ENCODE measurements at regions not wholly inside any gene's neighbourhood (a gene's known extent, or its start where the extent isn't known, plus 50 kb on each side); places are given as distances from the start of the nearest gene placed in this dataset.
"Not testable (repeated sequence)": the region's sequence is repeated elsewhere in the genome, so short reads cannot be mapped to it uniquely, and the experiment has no call there.

- Histone ChIP-seq H3K4me1 (ENCODE audit: control insufficient read depth in 5 of 5, insufficient read depth in 5 of 5, low read length in 5 of 5) (no peaks in the 10 kb centered on the region), H3K9me3 (ENCODE audit: control insufficient read depth in 5 of 5, low read length in 5 of 5) (peaks cover 0 to 18% (median 3%) of the 10 kb centered on the region in 5 donors), H3K27me3 (ENCODE audit: control insufficient read depth in 5 of 5, insufficient read depth in 4 of 5, low read length in 5 of 5) (no peaks in the 10 kb centered on the region), H3K9ac (ENCODE audit: low read length in 5 of 5) (no peak overlapping the region), H3K36me3 (ENCODE audit: control insufficient read depth in 5 of 5, insufficient read depth in 5 of 5, low read length in 5 of 5) (no peaks in the 10 kb centered on the region), H3K4me3 (ENCODE audit: low read depth in 1 of 5, low read length in 5 of 5) (no peak overlapping the region), H3K27ac (ENCODE audit: low read depth, low read length) (no peak overlapping the region)
Measured at GRCh38 chr6:8639928-8640649, 204.7 kb upstream of the SLC35B3 start.

DNA sequence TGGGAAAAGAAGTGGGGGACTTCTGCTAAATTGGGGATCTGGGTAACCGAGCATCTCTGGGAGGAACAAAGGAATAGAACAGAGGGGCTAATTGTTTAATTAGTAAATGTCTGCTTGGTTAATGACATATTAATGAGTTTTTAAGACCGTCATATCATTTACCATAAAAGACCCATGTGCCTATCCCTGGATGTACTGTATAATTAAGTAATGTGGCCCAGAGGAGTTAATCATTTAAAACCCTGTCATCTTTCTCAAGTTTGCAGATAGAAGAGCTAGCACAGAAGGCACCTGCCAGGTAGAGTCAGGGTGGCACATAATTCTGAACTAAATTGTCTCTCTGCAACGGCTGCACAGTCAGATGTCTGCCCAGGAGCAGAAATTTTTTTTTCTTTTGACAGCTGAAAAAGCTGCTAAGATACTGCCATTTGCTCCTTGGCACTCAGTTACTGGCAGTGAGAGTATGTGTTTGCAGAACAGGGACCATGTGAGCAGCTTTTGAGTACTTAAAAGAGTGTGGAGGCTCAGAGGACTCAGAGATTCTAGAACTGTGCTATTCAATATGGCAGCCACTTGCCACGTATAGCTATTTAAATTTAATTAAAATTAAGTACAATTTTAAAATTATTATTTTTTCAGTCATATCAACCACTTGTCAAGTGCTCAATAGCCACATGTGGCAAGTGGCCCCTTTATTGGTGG, 202.7 kb upstream of the SLC35B3 start:
- Histone ChIP-seq H3K4me3 (ENCODE audit: low read depth in 1 of 5, low read length in 5 of 5) (no peak overlapping the region), H3K36me3 (ENCODE audit: control insufficient read depth in 5 of 5, insufficient read depth in 5 of 5, low read length in 5 of 5) (no peaks in the 10 kb centered on the region), H3K27ac (ENCODE audit: low read depth, low read length) (no peak overlapping the region), H3K9ac (ENCODE audit: low read length in 5 of 5) (no peak overlapping the region), H3K27me3 (ENCODE audit: control insufficient read depth in 5 of 5, insufficient read depth in 4 of 5, low read length in 5 of 5) (no peaks in the 10 kb centered on the region), H3K4me1 (ENCODE audit: control insufficient read depth in 5 of 5, insufficient read depth in 5 of 5, low read length in 5 of 5) (peaks cover 0 to 8% (median 0%) of the 10 kb centered on the region in 5 donors), H3K9me3 (ENCODE audit: control insufficient read depth in 5 of 5, low read length in 5 of 5) (peaks cover 0 to 5% (median 0%) of the 10 kb centered on the region in 5 donors)

DNA sequence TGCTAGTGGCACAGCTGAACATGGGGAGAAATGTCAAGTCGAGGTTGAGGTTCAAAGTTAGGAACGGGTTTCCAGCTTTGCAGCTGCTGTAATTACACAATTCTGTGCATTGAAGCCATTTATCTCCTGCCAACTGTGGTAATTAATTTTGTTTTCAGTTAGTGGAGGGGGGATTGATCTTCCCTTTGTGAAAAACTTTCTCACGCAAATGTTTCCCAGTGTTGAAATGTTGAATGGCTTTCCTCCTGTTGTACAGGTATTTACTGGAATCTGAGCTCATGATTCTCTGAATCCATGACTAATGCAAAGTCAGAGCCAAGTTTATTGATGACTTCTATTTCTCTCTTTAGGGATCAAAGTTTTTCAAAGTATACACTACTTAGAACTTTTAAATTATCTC, 198.4 kb upstream of the SLC35B3 start:
- Histone ChIP-seq H3K9me3 (ENCODE audit: control insufficient read depth in 5 of 5, low read length in 5 of 5) (peaks cover 0 to 3% (median 0%) of the 10 kb centered on the region in 5 donors), H3K27ac (ENCODE audit: low read depth, low read length) (no peak overlapping the region), H3K4me1 (ENCODE audit: control insufficient read depth in 5 of 5, insufficient read depth in 5 of 5, low read length in 5 of 5) (peaks cover 0 to 10% (median 0%) of the 10 kb centered on the region in 5 donors), H3K4me3 (ENCODE audit: low read depth in 1 of 5, low read length in 5 of 5) (no peak overlapping the region), H3K27me3 (ENCODE audit: control insufficient read depth in 5 of 5, insufficient read depth in 4 of 5, low read length in 5 of 5) (no peaks in the 10 kb centered on the region), H3K9ac (ENCODE audit: low read length in 5 of 5) (no peak overlapping the region), H3K36me3 (ENCODE audit: control insufficient read depth in 5 of 5, insufficient read depth in 5 of 5, low read length in 5 of 5) (no peaks in the 10 kb centered on the region)

- Histone ChIP-seq H3K27ac (ENCODE audit: low read depth, low read length) (no peak overlapping the region), H3K27me3 (ENCODE audit: control insufficient read depth in 5 of 5, insufficient read depth in 4 of 5, low read length in 5 of 5) (no peaks in the 10 kb centered on the region), H3K9me3 (ENCODE audit: control insufficient read depth in 5 of 5, low read length in 5 of 5) (no peaks in the 10 kb centered on the region), H3K4me3 (ENCODE audit: low read depth in 1 of 5, low read length in 5 of 5) (no peak overlapping the region), H3K4me1 (ENCODE audit: control insufficient read depth in 5 of 5, insufficient read depth in 5 of 5, low read length in 5 of 5) (peaks cover 0 to 8% (median 0%) of the 10 kb centered on the region in 5 donors), H3K9ac (ENCODE audit: low read length in 5 of 5) (no peak overlapping the region), H3K36me3 (ENCODE audit: control insufficient read depth in 5 of 5, insufficient read depth in 5 of 5, low read length in 5 of 5) (no peaks in the 10 kb centered on the region)
Measured at GRCh38 chr6:8628736-8629135, 193.4 kb upstream of the SLC35B3 start.

GRCh38 chr6:8628063-8628462, 192.7 kb upstream of the SLC35B3 start:
- no peak overlapping the region for H3K9ac ChIP-seq (ENCODE audit: low read length in 5 of 5)
- H3K27me3 ChIP-seq (ENCODE audit: control insufficient read depth in 5 of 5, insufficient read depth in 4 of 5, low read length in 5 of 5) = no peaks in the 10 kb centered on the region
- H3K36me3 ChIP-seq (ENCODE audit: control insufficient read depth in 5 of 5, insufficient read depth in 5 of 5, low read length in 5 of 5) = no peaks in the 10 kb centered on the region
- no peak overlapping the region for H3K4me3 ChIP-seq (ENCODE audit: low read depth in 1 of 5, low read length in 5 of 5)
- no peak overlapping the region for H3K27ac ChIP-seq (ENCODE audit: low read depth, low read length)
- H3K4me1 ChIP-seq (ENCODE audit: control insufficient read depth in 5 of 5, insufficient read depth in 5 of 5, low read length in 5 of 5) = peaks cover 0 to 2% (median 0%) of the 10 kb centered on the region in 5 donors
- H3K9me3 ChIP-seq (ENCODE audit: control insufficient read depth in 5 of 5, low read length in 5 of 5) = no peaks in the 10 kb centered on the region

GRCh38 chr6:8627085-8627861, 191.9 kb upstream of the SLC35B3 start:
- H3K9me3 ChIP-seq (ENCODE audit: control insufficient read depth in 5 of 5, low read length in 5 of 5) = no peaks in the 10 kb centered on the region
- H3K27me3 ChIP-seq (ENCODE audit: control insufficient read depth in 5 of 5, insufficient read depth in 4 of 5, low read length in 5 of 5) = no peaks in the 10 kb centered on the region
- H3K9ac ChIP-seq (ENCODE audit: low read length in 5 of 5) = no peak overlapping the region
- H3K4me3 ChIP-seq (ENCODE audit: low read depth in 1 of 5, low read length in 5 of 5) = no peak overlapping the region
- H3K36me3 ChIP-seq (ENCODE audit: control insufficient read depth in 5 of 5, insufficient read depth in 5 of 5, low read length in 5 of 5) = no peaks in the 10 kb centered on the region
- H3K4me1 ChIP-seq (ENCODE audit: control insufficient read depth in 5 of 5, insufficient read depth in 5 of 5, low read length in 5 of 5) = no peaks in the 10 kb centered on the region
- H3K27ac ChIP-seq (ENCODE audit: low read depth, low read length) = no peak overlapping the region

DNA sequence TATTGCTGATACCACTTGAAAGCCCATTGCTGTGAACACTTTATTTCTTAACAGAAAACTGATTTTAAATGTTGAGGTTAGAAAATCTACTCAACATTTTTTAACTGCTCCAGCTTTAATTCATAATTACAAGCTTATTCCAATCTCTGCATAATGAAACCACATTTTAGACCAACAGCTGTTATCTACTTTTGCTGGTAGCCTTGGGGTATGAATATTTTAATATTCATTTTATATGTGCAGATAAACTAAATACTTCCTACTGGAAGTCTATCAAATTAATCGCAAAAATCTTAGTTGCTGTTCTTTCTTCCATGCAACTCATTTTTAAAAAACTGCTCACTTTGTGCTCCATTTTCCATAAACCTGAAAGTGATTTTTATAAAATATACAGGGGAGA, 189.3 kb upstream of the SLC35B3 start:
- H3K4me3 ChIP-seq (ENCODE audit: low read depth in 1 of 5, low read length in 5 of 5) = no peak overlapping the region
- no peaks in the 10 kb centered on the region for H3K27me3 ChIP-seq (ENCODE audit: control insufficient read depth in 5 of 5, insufficient read depth in 4 of 5, low read length in 5 of 5)
- no peak overlapping the region for H3K9ac ChIP-seq (ENCODE audit: low read length in 5 of 5)
- H3K27ac ChIP-seq (ENCODE audit: low read depth, low read length) = no peak overlapping the region
- no peaks in the 10 kb centered on the region for H3K9me3 ChIP-seq (ENCODE audit: control insufficient read depth in 5 of 5, low read length in 5 of 5)
- H3K4me1 ChIP-seq (ENCODE audit: control insufficient read depth in 5 of 5, insufficient read depth in 5 of 5, low read length in 5 of 5) = no peaks in the 10 kb centered on the region
- H3K36me3 ChIP-seq (ENCODE audit: control insufficient read depth in 5 of 5, insufficient read depth in 5 of 5, low read length in 5 of 5) = no peaks in the 10 kb centered on the region

DNA sequence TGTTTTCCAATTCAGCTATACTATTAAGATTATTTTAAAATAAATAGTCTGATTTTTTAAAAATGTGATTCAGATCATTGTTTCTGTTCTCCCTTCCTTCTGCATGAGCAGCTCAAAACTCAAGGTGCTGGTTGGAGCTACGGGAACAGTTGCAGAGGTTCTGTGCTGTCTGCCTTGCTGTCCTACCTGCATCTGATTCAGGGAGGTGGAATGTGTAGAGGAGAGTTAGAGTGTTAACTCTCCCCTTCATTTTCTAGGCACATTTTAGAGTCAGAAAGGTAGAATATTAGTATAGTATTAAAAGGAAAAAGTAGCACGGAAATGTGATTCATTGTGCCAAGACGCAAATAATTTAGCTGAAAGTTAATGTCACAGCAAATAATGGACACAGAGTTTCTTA, 188.1 kb upstream of the SLC35B3 start:
- no peak overlapping the region for H3K27ac ChIP-seq (ENCODE audit: low read depth, low read length)
- H3K9me3 ChIP-seq (ENCODE audit: control insufficient read depth in 5 of 5, low read length in 5 of 5) = no peaks in the 10 kb centered on the region
- no peaks in the 10 kb centered on the region for H3K36me3 ChIP-seq (ENCODE audit: control insufficient read depth in 5 of 5, insufficient read depth in 5 of 5, low read length in 5 of 5)
- H3K27me3 ChIP-seq (ENCODE audit: control insufficient read depth in 5 of 5, insufficient read depth in 4 of 5, low read length in 5 of 5) = no peaks in the 10 kb centered on the region
- H3K4me1 ChIP-seq (ENCODE audit: control insufficient read depth in 5 of 5, insufficient read depth in 5 of 5, low read length in 5 of 5) = no peaks in the 10 kb centered on the region
- no peak overlapping the region for H3K9ac ChIP-seq (ENCODE audit: low read length in 5 of 5)
- H3K4me3 ChIP-seq (ENCODE audit: low read depth in 1 of 5, low read length in 5 of 5) = no peak overlapping the region

DNA sequence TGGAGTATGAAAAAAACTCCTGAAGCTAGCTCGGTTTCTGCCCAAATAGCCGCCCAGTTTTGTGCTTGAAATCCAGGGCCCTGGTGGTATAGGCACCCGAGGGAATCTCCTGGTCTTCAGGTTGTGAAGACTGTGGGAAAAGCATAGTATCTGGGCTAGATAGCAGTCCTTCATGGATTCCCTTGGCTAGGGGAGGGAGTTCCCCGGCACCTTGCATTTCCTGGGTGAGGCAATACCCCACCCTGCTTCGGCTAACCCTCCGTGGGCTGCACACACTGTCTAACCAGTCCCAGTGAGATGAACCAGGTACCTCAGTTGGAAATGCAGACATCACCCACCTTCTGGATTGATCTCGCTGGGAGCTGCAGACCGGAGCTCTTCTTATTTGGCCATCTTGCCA, 184.5 kb upstream of the SLC35B3 start:
- H3K9ac ChIP-seq (ENCODE audit: low read length in 5 of 5) = no peak overlapping the region
- no peaks in the 10 kb centered on the region for H3K4me1 ChIP-seq (ENCODE audit: control insufficient read depth in 5 of 5, insufficient read depth in 5 of 5, low read length in 5 of 5)
- H3K27ac ChIP-seq (ENCODE audit: low read depth, low read length) = no peak overlapping the region
- no peaks in the 10 kb centered on the region for H3K27me3 ChIP-seq (ENCODE audit: control insufficient read depth in 5 of 5, insufficient read depth in 4 of 5, low read length in 5 of 5)
- H3K36me3 ChIP-seq (ENCODE audit: control insufficient read depth in 5 of 5, insufficient read depth in 5 of 5, low read length in 5 of 5) = no peaks in the 10 kb centered on the region
- H3K9me3 ChIP-seq (ENCODE audit: control insufficient read depth in 5 of 5, low read length in 5 of 5) = no peaks in the 10 kb centered on the region
- no peak overlapping the region for H3K4me3 ChIP-seq (ENCODE audit: low read depth in 1 of 5, low read length in 5 of 5)

- not testable (repeated sequence) for H3K27me3 ChIP-seq (ENCODE audit: control insufficient read depth in 5 of 5, insufficient read depth in 4 of 5, low read length in 5 of 5); H3K4me1 ChIP-seq (ENCODE audit: control insufficient read depth in 5 of 5, insufficient read depth in 5 of 5, low read length in 5 of 5); H3K36me3 ChIP-seq (ENCODE audit: control insufficient read depth in 5 of 5, insufficient read depth in 5 of 5, low read length in 5 of 5); H3K27ac ChIP-seq (ENCODE audit: low read depth, low read length); H3K9ac ChIP-seq (ENCODE audit: low read length in 5 of 5); H3K4me3 ChIP-seq (ENCODE audit: low read depth in 1 of 5, low read length in 5 of 5); H3K9me3 ChIP-seq (ENCODE audit: control insufficient read depth in 5 of 5, low read length in 5 of 5)
Measured at GRCh38 chr6:8619408-8619807, 184.1 kb upstream of the SLC35B3 start.

Measured in subcutaneous abdominal adipose tissue (tissue), 5 donors.